NCI-H748 treated with DMSO at 0.1 percent for 48 hours (cell line): ENCODE measurements at regions not wholly inside any gene's neighbourhood (a gene's known extent, or its start where the extent isn't known, plus 50 kb on each side); places are given as distances from the start of the nearest gene placed in this dataset.

Source experiments
- DNase-seq: peaks from one replicate; lab custom pipeline; 2025; lab: John Stamatoyannopoulos, UW

DNA sequence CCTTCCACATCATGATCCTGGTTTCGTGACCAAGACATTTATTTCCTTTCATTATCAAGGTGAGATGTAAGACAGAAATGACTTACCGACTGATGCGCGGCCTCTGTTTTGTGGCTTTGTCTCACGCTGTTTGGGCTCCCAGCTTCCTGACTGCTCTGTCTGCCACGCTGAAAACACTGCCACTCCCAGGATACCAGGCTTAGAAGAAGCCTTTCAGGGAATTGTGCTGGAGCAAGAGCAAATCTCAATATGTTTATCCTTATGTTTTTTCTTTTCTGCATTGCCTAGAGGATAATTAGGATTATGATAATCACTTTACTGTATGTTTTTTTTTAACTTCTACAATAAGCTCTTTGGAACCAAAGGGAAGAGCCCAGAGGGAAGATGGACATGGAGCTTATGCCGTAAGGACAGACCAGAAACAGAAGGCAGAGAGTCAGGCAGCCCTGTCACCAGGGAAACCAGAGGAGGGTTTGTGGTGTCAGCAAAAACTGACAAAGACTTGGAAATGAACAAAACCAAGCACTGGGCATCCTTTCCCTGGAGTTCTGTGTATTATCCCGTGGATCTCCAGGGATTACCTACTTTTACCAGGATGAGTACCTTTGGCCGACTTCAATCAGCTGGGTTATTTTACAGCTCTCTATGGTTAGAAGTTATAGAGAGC is 68.2 kb upstream of the ISX start:
- no peak for DNase-seq

DNA sequence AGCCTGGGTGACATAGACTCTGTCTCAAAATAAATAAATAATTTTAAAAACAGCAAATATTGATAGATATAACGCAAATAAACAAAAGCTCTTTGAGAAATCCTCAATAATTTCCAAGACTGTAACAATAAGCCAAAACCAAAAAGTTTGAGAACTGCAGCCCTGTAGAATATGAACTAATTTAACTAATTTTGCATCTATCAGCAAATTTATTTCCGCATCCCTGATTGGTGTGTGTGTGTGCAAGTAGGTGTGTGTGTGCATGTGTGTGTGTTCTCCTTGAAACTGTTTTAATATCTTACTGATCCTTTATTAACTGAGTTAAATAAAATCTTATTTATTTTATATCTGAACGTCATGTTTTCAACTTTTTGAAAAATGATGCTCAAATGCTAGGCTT is 67.0 kb upstream of the ISX start:
- no peak for DNase-seq

DNA sequence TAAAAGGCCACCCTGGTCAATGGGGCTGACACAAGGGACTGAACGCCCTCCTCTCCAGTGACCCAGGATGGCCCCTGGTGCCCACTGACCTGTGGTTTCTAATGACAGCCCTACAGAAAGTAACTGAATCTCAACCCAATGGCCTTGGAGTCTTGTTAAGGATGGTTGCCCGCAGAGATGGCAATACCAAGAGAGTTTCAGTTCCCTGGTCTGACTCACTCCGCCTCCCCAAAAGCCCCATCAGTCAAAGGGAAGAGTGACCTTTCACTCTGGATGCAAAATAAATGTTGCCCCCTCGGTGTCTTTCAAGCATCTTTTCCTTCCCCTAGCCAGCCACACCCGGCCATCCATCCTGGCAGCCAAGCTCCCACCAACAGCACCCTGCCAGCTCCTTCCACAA is 57.7 kb upstream of the ISX start:
- no peak for DNase-seq

DNA sequence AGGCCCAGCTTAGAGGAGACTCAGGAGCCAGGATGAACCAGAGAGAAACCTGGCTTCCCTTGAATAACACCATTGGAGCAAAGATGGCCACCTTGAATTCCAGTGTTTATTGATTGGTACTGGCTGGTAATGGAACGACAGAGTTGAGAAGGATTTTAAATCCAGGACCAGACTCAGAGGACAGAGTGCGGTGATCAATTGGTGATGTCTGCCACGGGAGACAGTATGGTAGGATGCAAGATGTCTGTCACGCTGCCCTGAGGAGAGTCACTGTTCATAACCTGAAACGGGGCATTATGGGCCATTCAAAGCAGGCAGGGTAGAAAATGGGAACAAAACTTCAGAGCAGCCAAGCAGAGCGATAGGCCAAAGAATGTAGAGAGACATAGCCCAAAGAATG is 55.4 kb upstream of the ISX start:
- DNase-seq = no peak

DNA sequence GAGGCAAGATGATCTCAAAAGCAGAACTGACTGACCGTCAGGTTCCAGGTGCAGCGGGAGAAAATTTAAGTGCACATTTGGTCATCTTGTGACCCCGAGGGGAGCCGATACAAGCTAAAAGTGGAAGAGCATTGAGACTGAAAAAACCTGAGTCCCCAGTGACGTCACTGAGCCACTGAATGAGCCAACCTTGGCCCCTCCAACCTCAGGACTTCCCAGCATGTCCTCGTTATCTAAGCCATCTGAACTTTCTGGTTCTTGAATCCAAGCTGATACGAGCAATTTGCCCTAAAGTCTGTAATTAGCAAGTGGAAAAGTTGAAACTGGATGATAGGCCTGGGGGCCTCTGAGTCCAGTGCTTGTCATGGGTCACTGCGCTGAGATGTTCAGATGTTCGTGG is 51.1 kb upstream of the ISX start:
- no peak for DNase-seq
